ENCODE measurements at regions not wholly inside any gene's neighbourhood (a gene's known extent, or its start where the extent isn't known, plus 50 kb on each side); places are given as distances from the start of the nearest gene placed in this dataset.
A peak's percentile ranks its signal among the peaks of the same experiment; 100 is the strongest.
"Not testable (repeated sequence)": the region's sequence is repeated elsewhere in the genome, so short reads cannot be mapped to it uniquely, and the experiment has no call there.

GRCh38 chrX:1026263-1027015 lies 186.0 kb downstream of the CRLF2 start:
- no peaks in the 10 kb centered on the region for H3K27me3 Mint-ChIP-seq (ENCODE audit: low read depth)
- H3K27ac Mint-ChIP-seq, result peak overlapping the region; percentile 64
- H3K4me3 Mint-ChIP-seq, result peak overlapping the region; percentile 62
- peaks cover 12% of the 10 kb centered on the region for H3K9me3 Mint-ChIP-seq
- H3K4me1 Mint-ChIP-seq (ENCODE audit: low read depth), result peaks cover 18% of the 10 kb centered on the region
- no peaks in the 10 kb centered on the region for H3K36me3 Mint-ChIP-seq (ENCODE audit: low read depth)

DNA sequence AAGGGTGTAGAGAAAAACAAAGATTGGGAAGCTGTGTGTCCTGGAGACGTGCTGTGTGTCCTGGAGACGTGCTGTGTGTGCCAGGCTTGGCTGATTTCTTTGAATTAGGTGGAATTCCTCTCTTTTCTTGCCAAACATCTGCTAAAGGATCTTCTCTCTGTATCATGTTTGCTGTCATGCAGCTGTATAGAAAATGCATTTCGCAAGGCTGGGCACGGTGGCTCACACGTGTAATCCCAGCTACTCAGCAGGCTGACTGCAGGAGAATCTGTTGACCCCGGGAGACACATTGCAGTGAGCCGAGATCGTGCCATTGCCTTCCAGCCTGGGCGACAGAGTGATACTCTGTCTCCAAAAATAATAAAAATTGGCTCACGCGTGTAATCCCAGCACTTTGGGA lies 187.0 kb downstream of the CRLF2 start:
- no peak overlapping the region for H3K4me3 Mint-ChIP-seq
- no peak overlapping the region for H3K27ac Mint-ChIP-seq
- peaks cover 18% of the 10 kb centered on the region for H3K4me1 Mint-ChIP-seq (ENCODE audit: low read depth)
- H3K9me3 Mint-ChIP-seq, result peaks cover 12% of the 10 kb centered on the region
- H3K27me3 Mint-ChIP-seq (ENCODE audit: low read depth), result no peaks in the 10 kb centered on the region
- no peaks in the 10 kb centered on the region for H3K36me3 Mint-ChIP-seq (ENCODE audit: low read depth)

DNA sequence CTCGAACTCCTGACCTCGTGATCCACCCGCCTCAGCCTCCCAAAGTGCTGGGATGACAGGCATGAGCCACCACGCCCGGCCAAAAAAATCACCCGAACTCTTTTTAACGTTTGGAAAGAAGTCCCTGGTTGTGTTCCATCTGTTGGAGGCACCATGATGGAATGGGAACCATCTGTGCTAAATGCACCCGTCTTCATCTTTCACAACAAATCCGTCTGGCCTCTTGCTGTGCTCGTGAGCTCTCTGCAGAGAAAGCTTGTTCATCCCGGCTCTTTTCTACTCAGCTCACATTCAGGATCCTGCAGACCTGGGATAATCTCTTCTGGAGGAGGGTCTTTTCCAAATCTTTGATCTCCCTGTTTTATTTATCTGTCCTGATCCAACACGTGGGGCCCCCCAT lies 188.8 kb downstream of the CRLF2 start:
- peaks cover 9% of the 10 kb centered on the region for H3K9me3 Mint-ChIP-seq
- no peaks in the 10 kb centered on the region for H3K36me3 Mint-ChIP-seq (ENCODE audit: low read depth)
- H3K4me1 Mint-ChIP-seq (ENCODE audit: low read depth), result peaks cover 18% of the 10 kb centered on the region
- H3K4me3 Mint-ChIP-seq, result no peak overlapping the region
- no peaks in the 10 kb centered on the region for H3K27me3 Mint-ChIP-seq (ENCODE audit: low read depth)
- no peak overlapping the region for H3K27ac Mint-ChIP-seq

DNA sequence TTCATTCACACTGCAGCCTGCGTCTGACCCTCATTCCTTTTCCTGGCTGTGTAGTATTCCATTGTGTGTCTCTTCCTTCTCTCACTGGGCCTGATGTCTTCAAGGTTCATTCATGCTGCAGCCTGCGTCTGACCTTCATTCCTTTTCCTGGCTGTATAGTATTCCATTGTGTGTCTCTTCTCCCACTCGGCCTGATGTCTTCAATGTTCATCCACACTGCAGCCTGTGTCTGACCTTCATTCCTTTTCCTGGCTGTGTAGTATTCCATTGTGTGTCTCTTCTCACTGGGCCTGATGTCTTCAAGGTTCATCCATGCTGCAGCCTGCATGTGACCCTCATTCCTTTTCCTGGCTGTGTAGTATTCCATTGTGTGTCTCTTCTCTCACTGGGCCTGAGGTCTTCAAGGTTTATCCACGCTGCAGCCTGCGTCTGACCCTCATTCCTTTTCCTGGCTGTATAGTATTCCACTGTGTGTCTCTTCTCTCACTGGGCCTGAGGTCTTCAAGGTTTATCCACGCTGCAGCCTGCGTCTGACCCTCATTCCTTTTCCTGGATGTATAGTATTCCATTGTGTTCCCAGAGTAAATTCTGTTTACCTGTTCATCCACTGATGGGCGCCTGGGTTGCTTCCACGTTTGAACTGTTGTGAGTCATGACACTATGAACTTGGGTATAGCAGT lies 191.0 kb downstream of the CRLF2 start:
- H3K27ac Mint-ChIP-seq; H3K27me3 Mint-ChIP-seq (ENCODE audit: low read depth); H3K9me3 Mint-ChIP-seq; H3K36me3 Mint-ChIP-seq (ENCODE audit: low read depth); H3K4me1 Mint-ChIP-seq (ENCODE audit: low read depth); H3K4me3 Mint-ChIP-seq: not testable (repeated sequence)

GRCh38 chrX:1020634-1021166 lies 191.7 kb downstream of the CRLF2 start:
- H3K27me3 Mint-ChIP-seq (ENCODE audit: low read depth), result no peaks in the 10 kb centered on the region
- H3K9me3 Mint-ChIP-seq, result peaks cover 9% of the 10 kb centered on the region
- no peak overlapping the region for H3K4me3 Mint-ChIP-seq
- H3K36me3 Mint-ChIP-seq (ENCODE audit: low read depth), result no peaks in the 10 kb centered on the region
- H3K27ac Mint-ChIP-seq, result no peak overlapping the region
- H3K4me1 Mint-ChIP-seq (ENCODE audit: low read depth), result no peaks in the 10 kb centered on the region

DNA sequence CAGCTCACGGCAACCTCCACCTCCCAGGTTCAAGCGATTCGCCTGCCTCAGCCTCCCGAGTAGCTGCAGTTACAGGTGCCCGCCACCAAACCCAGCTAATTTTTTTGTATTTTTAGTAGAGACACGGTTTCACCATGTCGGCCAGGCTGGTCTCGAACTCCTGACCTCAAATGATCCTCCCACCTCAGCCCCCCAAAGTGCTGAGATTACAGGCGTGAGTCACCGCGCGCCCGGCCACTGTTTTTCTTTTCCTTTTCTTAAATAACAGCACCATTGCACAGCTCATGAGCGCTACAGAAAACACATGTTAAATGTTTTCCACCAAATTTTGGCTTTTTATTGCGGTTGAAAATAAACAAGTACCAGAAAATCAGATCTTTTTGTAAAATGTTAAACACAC lies 195.5 kb downstream of the CRLF2 start:
- not testable (repeated sequence) for H3K9me3 Mint-ChIP-seq; H3K4me3 Mint-ChIP-seq; H3K27me3 Mint-ChIP-seq (ENCODE audit: low read depth); H3K4me1 Mint-ChIP-seq (ENCODE audit: low read depth); H3K27ac Mint-ChIP-seq; H3K36me3 Mint-ChIP-seq (ENCODE audit: low read depth)

DNA sequence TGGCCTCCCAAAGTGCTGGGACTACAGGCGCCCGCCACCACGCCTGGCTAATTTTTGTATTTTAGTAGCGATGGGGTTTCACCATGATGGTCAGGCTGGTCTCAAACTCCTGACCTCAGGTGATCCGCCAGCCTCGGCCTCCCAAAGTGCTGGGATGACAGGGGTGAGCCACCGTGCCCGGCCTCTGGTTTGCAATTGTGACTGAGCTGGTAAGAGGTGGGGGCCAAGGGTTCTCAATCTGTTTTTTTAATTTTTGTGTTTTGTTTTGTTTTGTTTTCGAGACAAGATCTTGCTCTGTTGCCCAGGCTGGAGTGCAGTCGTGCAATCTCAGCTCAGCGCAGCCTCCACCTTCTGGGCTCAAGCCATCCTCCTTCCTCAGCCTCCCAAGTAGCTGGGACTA lies 196.2 kb downstream of the CRLF2 start:
- not testable (repeated sequence) for H3K4me1 Mint-ChIP-seq (ENCODE audit: low read depth); H3K4me3 Mint-ChIP-seq; H3K9me3 Mint-ChIP-seq; H3K27ac Mint-ChIP-seq; H3K36me3 Mint-ChIP-seq (ENCODE audit: low read depth); H3K27me3 Mint-ChIP-seq (ENCODE audit: low read depth)

DNA sequence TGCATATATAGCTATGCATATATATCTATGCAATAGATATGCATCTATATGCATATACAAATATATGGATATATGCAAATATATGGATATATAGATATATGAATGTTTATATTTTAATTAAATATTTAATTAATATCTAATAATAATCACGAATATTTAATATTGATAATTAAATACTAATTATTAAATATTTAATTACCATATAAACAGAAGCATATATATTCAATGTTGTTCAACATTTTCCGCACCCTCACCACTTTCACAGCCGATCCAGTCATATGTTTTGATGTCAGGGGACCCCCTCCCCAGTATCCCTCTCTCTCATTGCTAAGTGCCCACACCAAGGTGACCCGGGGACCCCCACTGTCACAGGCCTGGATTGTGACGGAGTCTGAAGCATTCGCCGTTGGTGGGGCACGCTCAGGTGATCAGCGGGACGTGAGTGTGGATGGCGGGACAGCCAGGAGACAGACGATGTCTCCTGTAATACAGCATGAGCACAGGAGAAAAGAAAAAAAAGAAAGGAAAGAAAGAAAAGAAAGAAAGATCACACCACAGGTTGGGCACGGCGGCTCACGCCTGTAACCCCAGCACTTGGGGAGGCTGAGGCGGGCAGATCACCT lies 199.7 kb downstream of the CRLF2 start:
- H3K27ac Mint-ChIP-seq, result peak overlapping the region; percentile 49
- no peaks in the 10 kb centered on the region for H3K36me3 Mint-ChIP-seq (ENCODE audit: low read depth)
- no peaks in the 10 kb centered on the region for H3K27me3 Mint-ChIP-seq (ENCODE audit: low read depth)
- peaks cover 3% of the 10 kb centered on the region for H3K9me3 Mint-ChIP-seq
- H3K4me1 Mint-ChIP-seq (ENCODE audit: low read depth), result peaks cover 2% of the 10 kb centered on the region
- H3K4me3 Mint-ChIP-seq, result no peak overlapping the region

DNA sequence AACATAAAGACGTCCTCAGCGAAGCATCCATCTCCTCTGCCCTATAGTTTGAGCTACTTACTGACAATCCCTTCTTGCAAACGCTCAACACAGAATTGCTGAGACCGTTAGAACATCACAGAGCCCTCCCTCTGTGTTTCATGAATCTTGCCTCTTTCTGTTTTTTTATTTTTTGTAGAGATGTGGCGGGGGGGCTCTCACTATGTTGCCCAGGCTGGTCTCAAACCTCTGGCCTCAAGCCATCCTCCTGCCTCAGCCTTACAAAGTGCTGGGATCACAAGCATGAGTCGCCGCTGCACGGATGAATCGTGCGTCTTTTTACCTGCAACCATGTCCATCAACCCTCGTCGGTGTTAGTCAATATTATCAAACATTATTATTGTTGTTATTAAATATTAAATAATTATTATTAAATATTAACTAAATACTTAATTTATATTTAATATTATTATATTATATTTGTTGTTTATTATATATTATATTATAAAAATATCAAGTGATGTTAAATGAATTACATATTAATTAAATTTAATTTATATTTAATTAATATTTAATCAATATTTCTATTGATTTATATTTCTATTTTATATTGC lies 200.7 kb downstream of the CRLF2 start:
- H3K36me3 Mint-ChIP-seq (ENCODE audit: low read depth), result no peaks in the 10 kb centered on the region
- H3K4me1 Mint-ChIP-seq (ENCODE audit: low read depth), result peaks cover 2% of the 10 kb centered on the region
- no peak overlapping the region for H3K4me3 Mint-ChIP-seq
- H3K27ac Mint-ChIP-seq, result no peak overlapping the region
- H3K9me3 Mint-ChIP-seq, result peaks cover 3% of the 10 kb centered on the region
- no peaks in the 10 kb centered on the region for H3K27me3 Mint-ChIP-seq (ENCODE audit: low read depth)

DNA sequence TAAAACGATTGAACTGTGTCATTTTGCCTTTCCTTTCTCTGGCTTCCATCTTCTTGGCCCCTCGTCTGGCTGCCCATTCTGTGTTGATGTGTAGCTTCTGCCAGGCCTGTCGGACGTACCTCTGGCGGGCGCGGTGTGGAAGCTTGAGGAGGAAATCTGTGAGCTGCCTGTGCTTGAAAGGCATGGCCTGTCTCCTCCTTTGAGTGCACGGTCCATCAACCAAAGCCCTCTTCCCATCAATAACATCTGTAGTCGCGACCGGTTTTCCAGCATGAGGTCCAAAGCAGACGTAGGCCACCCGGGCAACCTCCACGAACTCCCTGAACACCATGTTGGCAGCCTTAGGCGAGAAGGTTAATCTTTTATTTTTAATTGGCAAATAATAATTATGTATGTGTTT lies 202.7 kb downstream of the CRLF2 start:
- peaks cover 2% of the 10 kb centered on the region for H3K4me1 Mint-ChIP-seq (ENCODE audit: low read depth)
- no peaks in the 10 kb centered on the region for H3K27me3 Mint-ChIP-seq (ENCODE audit: low read depth)
- H3K27ac Mint-ChIP-seq, result no peak overlapping the region
- H3K36me3 Mint-ChIP-seq (ENCODE audit: low read depth), result no peaks in the 10 kb centered on the region
- H3K4me3 Mint-ChIP-seq, result no peak overlapping the region
- peaks cover 3% of the 10 kb centered on the region for H3K9me3 Mint-ChIP-seq

GRCh38 chrX:1006156-1006730 lies 206.2 kb downstream of the CRLF2 start:
- Mint-ChIP-seq H3K27ac (no peak overlapping the region), H3K4me3 (no peak overlapping the region), H3K27me3 (ENCODE audit: low read depth) (no peaks in the 10 kb centered on the region), H3K36me3 (ENCODE audit: low read depth) (no peaks in the 10 kb centered on the region), H3K4me1 (ENCODE audit: low read depth) (no peaks in the 10 kb centered on the region), H3K9me3 (no peaks in the 10 kb centered on the region)

GRCh38 chrX:1002611-1003010 lies 209.8 kb downstream of the CRLF2 start:
- no peak overlapping the region for H3K27ac Mint-ChIP-seq
- no peaks in the 10 kb centered on the region for H3K9me3 Mint-ChIP-seq
- H3K4me3 Mint-ChIP-seq, result no peak overlapping the region
- H3K27me3 Mint-ChIP-seq (ENCODE audit: low read depth), result no peaks in the 10 kb centered on the region
- no peaks in the 10 kb centered on the region for H3K36me3 Mint-ChIP-seq (ENCODE audit: low read depth)
- no peaks in the 10 kb centered on the region for H3K4me1 Mint-ChIP-seq (ENCODE audit: low read depth)

GRCh38 chrX:997631-998137 lies 214.8 kb downstream of the CRLF2 start:
- Mint-ChIP-seq H3K4me1 (ENCODE audit: low read depth) (no peaks in the 10 kb centered on the region), H3K27me3 (ENCODE audit: low read depth) (no peaks in the 10 kb centered on the region), H3K27ac (no peak overlapping the region), H3K4me3 (no peak overlapping the region), H3K9me3 (peaks cover 11% of the 10 kb centered on the region), H3K36me3 (ENCODE audit: low read depth) (no peaks in the 10 kb centered on the region)

DNA sequence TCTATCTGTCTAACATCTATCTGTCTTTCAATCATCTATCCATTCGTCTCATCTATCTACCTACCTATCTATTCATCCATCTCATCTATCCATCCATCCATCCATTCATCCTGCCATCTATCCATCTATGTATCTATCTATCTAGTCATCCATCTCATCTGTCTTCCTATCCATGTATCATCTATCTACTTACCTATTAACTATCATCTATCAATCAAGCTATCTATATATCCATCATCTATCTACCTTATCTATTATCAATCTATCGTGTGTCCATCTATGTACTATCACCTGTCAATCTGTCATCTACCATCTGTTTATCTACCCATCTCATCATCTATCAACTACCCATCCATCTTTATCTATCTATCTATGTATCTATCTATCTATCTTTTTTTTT lies 217.7 kb downstream of the CRLF2 start:
- Mint-ChIP-seq H3K4me1 (ENCODE audit: low read depth) (no peaks in the 10 kb centered on the region), H3K9me3 (peaks cover 26% of the 10 kb centered on the region), H3K4me3 (no peak overlapping the region), H3K27me3 (ENCODE audit: low read depth) (no peaks in the 10 kb centered on the region), H3K27ac (no peak overlapping the region), H3K36me3 (ENCODE audit: low read depth) (no peaks in the 10 kb centered on the region)

All from T-helper 1 cell treated with Interleukin-12 subunit alpha and Interleukin-12 subunit beta and Interleukin-4 antibody, amounts not matched to agents 30 μg/mL and 1 μg/mL, for 36 hours (primary cell).